Neural crest cell (in vitro differentiated cells): ENCODE measurements at regions not wholly inside any gene's neighbourhood (a gene's known extent, or its start where the extent isn't known, plus 50 kb on each side); places are given as distances from the start of the nearest gene placed in this dataset.

Experiments used
- DNase-seq: peaks from one replicate; pipeline ENCODE4 v3.0.0; 2021; ENCODE audit warnings: low read depth, mixed read lengths, low spot score
- H3K27ac Mint-ChIP-seq: one replicate; pipeline ENCODE4 v1.8.0; 2021; ENCODE audit warnings: mild to moderate bottlenecking, mixed read lengths; ENCODE audit not compliant: unreplicated experiment
- H3K27me3 Mint-ChIP-seq: 2 replicates; pipeline ENCODE4 v1.8.0; 2021; ENCODE audit warnings: low read depth, mild to moderate bottlenecking, mixed read lengths
- H3K36me3 Mint-ChIP-seq: 2 replicates; pipeline ENCODE4 v1.8.0; 2021; ENCODE audit warnings: low read depth, mild to moderate bottlenecking, mixed read lengths
- H3K4me1 Mint-ChIP-seq: 2 replicates; pipeline ENCODE4 v1.8.0; 2021; ENCODE audit warnings: mixed read lengths
- H3K4me3 Mint-ChIP-seq: one replicate; pipeline ENCODE4 v1.8.0; 2021; ENCODE audit warnings: mild to moderate bottlenecking, mixed read lengths
- H3K9me3 Mint-ChIP-seq: 2 replicates; pipeline ENCODE4 v1.8.0; 2021; ENCODE audit warnings: mixed read lengths
- TF ChIP-seq, protein P1 (sequence below): fragments of 200-600 bp; sonication (generic); conservative IDR thresholded peaks from 2 replicates; pipeline ENCODE4 v1.5.0; 2021; ENCODE audit warnings: antibody characterized with exemption, mild to moderate bottlenecking

DNA sequence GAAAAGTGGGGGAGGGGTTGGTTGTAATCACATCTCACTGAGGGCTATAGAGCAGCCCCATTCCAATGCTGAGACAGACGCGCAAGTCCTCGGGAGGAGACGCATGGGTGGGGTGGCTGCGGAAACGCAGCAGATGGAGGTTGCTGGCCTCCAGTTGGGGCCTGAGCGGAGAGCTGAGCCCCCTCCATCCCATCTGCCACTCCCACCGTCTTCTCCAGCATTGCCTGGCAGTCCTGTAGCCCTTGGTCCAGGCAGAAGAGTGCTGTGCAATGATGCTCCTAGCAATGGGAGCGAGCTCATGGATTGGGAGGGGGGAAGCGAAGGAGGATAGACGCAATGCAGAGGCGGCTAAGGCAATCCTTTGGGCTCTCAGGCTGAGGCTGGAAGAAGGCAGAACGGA lies 79.4 kb upstream of the GLRA1 start:
- TF ChIP-seq, protein P1, sequence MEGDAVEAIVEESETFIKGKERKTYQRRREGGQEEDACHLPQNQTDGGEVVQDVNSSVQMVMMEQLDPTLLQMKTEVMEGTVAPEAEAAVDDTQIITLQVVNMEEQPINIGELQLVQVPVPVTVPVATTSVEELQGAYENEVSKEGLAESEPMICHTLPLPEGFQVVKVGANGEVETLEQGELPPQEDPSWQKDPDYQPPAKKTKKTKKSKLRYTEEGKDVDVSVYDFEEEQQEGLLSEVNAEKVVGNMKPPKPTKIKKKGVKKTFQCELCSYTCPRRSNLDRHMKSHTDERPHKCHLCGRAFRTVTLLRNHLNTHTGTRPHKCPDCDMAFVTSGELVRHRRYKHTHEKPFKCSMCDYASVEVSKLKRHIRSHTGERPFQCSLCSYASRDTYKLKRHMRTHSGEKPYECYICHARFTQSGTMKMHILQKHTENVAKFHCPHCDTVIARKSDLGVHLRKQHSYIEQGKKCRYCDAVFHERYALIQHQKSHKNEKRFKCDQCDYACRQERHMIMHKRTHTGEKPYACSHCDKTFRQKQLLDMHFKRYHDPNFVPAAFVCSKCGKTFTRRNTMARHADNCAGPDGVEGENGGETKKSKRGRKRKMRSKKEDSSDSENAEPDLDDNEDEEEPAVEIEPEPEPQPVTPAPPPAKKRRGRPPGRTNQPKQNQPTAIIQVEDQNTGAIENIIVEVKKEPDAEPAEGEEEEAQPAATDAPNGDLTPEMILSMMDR = no peak
- Mint-ChIP-seq H3K36me3 (peaks cover 3% of the 10 kb centered on the region), H3K27ac (peak overlapping the region; percentile 35), H3K4me3 (no peak overlapping the region), H3K9me3 (peaks cover 3% of the 10 kb centered on the region), H3K4me1 (peaks cover 40% of the 10 kb centered on the region), H3K27me3 (no peaks in the 10 kb centered on the region)
- no peak for DNase-seq
